Vagina (tissue), 2 donors: ENCODE measurements at regions not wholly inside any gene's neighbourhood (a gene's known extent, or its start where the extent isn't known, plus 50 kb on each side); places are given as distances from the start of the nearest gene placed in this dataset.

Experiments used
- DNase-seq, 2 donors: peaks; one replicate each; pipeline ENCODE4 v3.0.0-alpha.2; 2017; ENCODE audit errors: extremely low spot score in 2 of 2
- H3K27ac ChIP-seq: fragments of 200-600 bp; sonication (generic); one replicate; pipeline ENCODE4 v1.5.1; 2019
- H3K27me3 ChIP-seq: fragments of 200-600 bp; sonication (generic); one replicate; pipeline ENCODE4 v1.5.1; 2019
- H3K36me3 ChIP-seq, 2 donors: fragments of 200-600 bp; sonication (generic); one replicate each; pipeline ENCODE4 v1.5.1; 2017 to 2019
- H3K4me1 ChIP-seq: fragments of 200-600 bp; sonication (generic); one replicate; pipeline ENCODE4 v1.5.1; 2019
- H3K4me3 ChIP-seq, 2 donors: fragments of 200-600 bp; sonication (generic); 1 replicate in 1 of 2; 2 replicates in 1 of 2; pipeline ENCODE4 v1.5.1; 2016 to 2019
- H3K9me3 ChIP-seq: fragments of 200-600 bp; sonication (generic); one replicate; pipeline ENCODE4 v1.5.1; 2019
- POLR2A ChIP-seq, 2 donors: fragments of 450-650 bp; IDR thresholded peaks; one replicate each; pipeline ENCODE4 v1.6.1; 2017; ENCODE audit warnings: antibody characterized with exemption in 2 of 2, mild to moderate bottlenecking in 2 of 2, moderate library complexity in 2 of 2
- POLR2AphosphoS5 ChIP-seq, 2 donors: sonication (generic); formaldehyde crosslinking; IDR thresholded peaks; one replicate each; pipeline ENCODE4 v1.9.0; 2017; ENCODE audit warnings: antibody characterized with exemption in 2 of 2, mild to moderate bottlenecking in 2 of 2, low read depth in 1 of 2; ENCODE audit not compliant: insufficient read depth in 1 of 2
- intact Hi-C: fragments of 100-400 bp; cut with DNase I; formaldehyde crosslinking; loops from one replicate; pipeline ENCODE4 v1.15.1; 2023
- TF ChIP-seq, protein P1 (sequence below), 3 experiments: fragments of 450-650 bp in 2 of 3; fragments of 200-600 bp in 1 of 3; sonication (generic) in 1 of 3; IDR thresholded peaks; one replicate each; pipeline ENCODE4 v1.5.1; 2017 to 2019; ENCODE audit warnings: antibody characterized with exemption in 3 of 3, mild to moderate bottlenecking in 2 of 3, moderate library complexity in 2 of 3

DNA sequence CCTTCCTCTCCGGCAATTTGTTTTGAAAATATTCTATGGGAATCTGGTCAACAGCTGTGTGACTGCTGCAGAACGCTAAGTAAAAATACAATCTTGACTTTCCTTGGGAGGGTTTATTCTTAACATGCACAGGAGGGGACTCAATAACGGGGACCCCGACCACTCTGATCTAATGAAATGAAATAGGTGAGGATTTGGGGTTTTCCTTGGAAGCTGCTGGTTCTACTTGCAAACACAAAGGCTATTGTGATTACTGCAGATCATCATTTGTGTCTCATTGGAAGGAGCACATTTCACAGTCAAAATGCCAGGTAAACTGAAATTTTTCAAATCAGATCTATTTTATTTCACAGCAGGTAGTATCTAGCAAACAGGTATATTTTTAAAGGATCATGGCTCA lies 366.1 kb downstream of the SHANK2 start:
- intact Hi-C loops = no loop called here
- Histone ChIP-seq H3K27me3 (no peaks in the 10 kb centered on the region), H3K27ac (no peak overlapping the region), H3K9me3 (no peaks in the 10 kb centered on the region), H3K36me3 (no peaks in the 10 kb centered on the region), H3K4me1 (peaks cover 6% of the 10 kb centered on the region), H3K4me3 (no peak overlapping the region)
- TF ChIP-seq, protein P1, sequence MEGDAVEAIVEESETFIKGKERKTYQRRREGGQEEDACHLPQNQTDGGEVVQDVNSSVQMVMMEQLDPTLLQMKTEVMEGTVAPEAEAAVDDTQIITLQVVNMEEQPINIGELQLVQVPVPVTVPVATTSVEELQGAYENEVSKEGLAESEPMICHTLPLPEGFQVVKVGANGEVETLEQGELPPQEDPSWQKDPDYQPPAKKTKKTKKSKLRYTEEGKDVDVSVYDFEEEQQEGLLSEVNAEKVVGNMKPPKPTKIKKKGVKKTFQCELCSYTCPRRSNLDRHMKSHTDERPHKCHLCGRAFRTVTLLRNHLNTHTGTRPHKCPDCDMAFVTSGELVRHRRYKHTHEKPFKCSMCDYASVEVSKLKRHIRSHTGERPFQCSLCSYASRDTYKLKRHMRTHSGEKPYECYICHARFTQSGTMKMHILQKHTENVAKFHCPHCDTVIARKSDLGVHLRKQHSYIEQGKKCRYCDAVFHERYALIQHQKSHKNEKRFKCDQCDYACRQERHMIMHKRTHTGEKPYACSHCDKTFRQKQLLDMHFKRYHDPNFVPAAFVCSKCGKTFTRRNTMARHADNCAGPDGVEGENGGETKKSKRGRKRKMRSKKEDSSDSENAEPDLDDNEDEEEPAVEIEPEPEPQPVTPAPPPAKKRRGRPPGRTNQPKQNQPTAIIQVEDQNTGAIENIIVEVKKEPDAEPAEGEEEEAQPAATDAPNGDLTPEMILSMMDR (IDR thresholded peaks at IDR 0.05) = no peak
- TF ChIP-seq POLR2A (IDR thresholded peaks at IDR 0.05) = no peak
- DNase-seq = no peak

DNA sequence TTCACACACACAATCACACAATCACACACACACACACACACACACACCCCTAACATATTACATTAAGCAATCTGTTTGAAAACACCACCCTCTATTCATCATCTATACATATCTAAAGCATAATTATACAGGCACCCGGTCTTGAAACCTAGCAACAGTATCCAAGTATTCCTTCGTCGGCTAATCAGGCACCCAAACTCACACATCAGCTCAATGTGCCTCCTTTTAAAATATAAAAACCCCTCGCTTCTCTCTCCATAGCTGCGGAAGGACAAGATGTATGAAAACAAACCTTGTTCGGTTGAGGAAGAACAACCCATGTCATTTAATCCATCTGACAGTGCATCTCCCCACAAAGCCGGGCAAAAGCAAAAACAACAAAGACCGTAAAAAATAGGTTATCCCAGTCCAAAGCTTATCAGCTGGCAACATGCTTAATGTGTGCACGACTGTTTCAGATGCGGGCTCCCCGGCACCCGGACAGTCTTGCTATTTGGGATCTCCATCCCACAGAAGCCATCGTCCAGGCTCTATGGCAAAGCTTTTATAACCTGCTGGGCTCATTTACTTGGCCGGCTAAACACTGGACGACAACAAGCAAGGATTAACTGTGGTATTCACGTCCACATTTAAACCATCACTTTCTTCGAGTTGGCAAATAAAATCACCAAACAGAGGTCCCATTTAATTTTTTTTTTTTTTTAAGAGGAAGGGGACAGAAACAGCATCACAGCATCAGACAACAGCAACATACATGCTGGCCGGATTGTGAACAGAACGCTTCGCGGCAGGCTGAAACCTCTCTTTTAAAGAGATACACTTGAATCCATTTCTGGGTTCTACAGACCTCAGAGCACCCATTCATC lies 365.5 kb downstream of the SHANK2 start:
- H3K9me3 ChIP-seq = no peaks in the 10 kb centered on the region
- intact Hi-C loops = no loop called here
- no peak for TF ChIP-seq POLR2A (IDR thresholded peaks at IDR 0.05)
- no peak for TF ChIP-seq POLR2AphosphoS5 (IDR thresholded peaks at IDR 0.05; ENCODE audit: insufficient read depth in 1 of 2, low read depth in 1 of 2)
- TF ChIP-seq, protein P1 (IDR thresholded peaks at IDR 0.05) = no peak
- no peak overlapping the region for H3K27ac ChIP-seq
- peaks cover 6% of the 10 kb centered on the region for H3K4me1 ChIP-seq
- no peak for DNase-seq
- no peak overlapping the region for H3K4me3 ChIP-seq
- no peaks in the 10 kb centered on the region for H3K27me3 ChIP-seq
- H3K36me3 ChIP-seq = no peaks in the 10 kb centered on the region

DNA sequence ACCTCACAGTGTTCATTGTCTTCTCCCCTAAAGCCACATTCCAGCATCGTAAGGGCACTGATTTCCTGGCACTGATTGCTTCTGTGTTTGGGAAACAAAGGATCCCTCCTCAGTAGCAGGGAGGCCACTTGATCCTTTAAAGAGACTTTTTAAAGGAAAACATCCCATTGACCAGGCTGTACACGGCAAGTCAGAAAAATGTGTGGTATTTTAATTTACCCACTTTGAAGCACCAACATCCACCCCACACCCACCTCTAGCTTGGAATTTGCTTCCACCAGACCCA lies 364.9 kb downstream of the SHANK2 start:
- intact Hi-C loops = no loop called here
- Histone ChIP-seq H3K9me3 (no peaks in the 10 kb centered on the region), H3K36me3 (no peaks in the 10 kb centered on the region), H3K27ac (no peak overlapping the region), H3K27me3 (no peaks in the 10 kb centered on the region), H3K4me1 (peaks cover 6% of the 10 kb centered on the region), H3K4me3 (no peak overlapping the region)
- no peak for DNase-seq
- TF ChIP-seq POLR2AphosphoS5 (IDR thresholded peaks at IDR 0.05; ENCODE audit: insufficient read depth in 1 of 2, low read depth in 1 of 2) (no peak), POLR2A (IDR thresholded peaks at IDR 0.05) (no peak)
- TF ChIP-seq, protein P1 (IDR thresholded peaks at IDR 0.05) = no peak

DNA sequence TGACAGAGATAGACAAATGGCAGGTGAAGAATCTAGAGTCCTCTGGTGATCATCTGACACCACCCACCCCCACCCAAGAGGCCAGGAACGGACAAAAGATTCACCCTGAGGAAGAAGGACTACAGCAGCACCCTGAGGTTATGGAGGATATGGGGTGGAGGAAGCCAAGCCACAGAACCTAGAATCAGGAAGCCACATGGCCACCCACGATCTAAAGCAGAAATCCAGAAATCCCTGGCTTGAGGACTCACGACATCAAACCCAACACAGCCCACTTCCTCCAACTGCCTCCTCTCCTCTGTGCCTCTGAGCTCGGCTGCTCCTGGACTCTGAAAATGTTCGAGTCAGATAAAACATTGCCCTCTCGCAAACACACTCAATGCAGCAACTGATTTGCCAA lies 364.3 kb downstream of the SHANK2 start:
- no peaks in the 10 kb centered on the region for H3K9me3 ChIP-seq
- no peaks in the 10 kb centered on the region for H3K36me3 ChIP-seq
- no peak overlapping the region for H3K27ac ChIP-seq
- no peak for TF ChIP-seq POLR2A (IDR thresholded peaks at IDR 0.05)
- TF ChIP-seq POLR2AphosphoS5 (IDR thresholded peaks at IDR 0.05; ENCODE audit: insufficient read depth in 1 of 2, low read depth in 1 of 2) = no peak
- TF ChIP-seq, protein P1 (IDR thresholded peaks at IDR 0.05) = no peak
- no peak for DNase-seq
- intact Hi-C loops = no loop called here
- H3K4me1 ChIP-seq = peaks cover 6% of the 10 kb centered on the region
- H3K27me3 ChIP-seq = no peaks in the 10 kb centered on the region
- no peak overlapping the region for H3K4me3 ChIP-seq

DNA sequence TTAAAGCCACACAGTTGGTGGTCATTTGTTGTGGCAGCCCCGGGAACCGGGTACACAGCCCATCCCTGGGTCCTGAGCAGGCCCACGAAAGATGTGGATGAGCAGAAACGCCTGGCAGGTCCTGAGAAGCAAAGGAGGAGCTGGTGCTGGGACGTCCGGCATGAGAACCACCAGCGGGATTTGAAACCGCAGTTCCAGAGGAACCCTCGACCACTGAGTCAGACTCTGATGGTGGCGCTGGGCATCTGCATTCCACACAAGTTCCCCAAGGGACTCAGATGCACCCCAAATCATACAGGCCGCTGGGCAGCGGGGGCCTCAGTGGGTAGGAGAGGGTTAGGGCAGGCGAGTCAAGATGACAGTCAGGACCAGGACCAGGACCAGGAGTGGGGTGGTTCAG lies 363.0 kb downstream of the SHANK2 start:
- no peak for DNase-seq
- H3K27me3 ChIP-seq = no peaks in the 10 kb centered on the region
- no peak overlapping the region for H3K4me3 ChIP-seq
- intact Hi-C loops = no loop called here
- TF ChIP-seq POLR2AphosphoS5 (IDR thresholded peaks at IDR 0.05; ENCODE audit: insufficient read depth in 1 of 2, low read depth in 1 of 2) (no peak), POLR2A (IDR thresholded peaks at IDR 0.05) (no peak)
- TF ChIP-seq, protein P1 (IDR thresholded peaks at IDR 0.05) = no peak
- H3K4me1 ChIP-seq = peaks cover under 1% of the 10 kb centered on the region
- H3K36me3 ChIP-seq = no peaks in the 10 kb centered on the region
- H3K27ac ChIP-seq = no peak overlapping the region
- no peaks in the 10 kb centered on the region for H3K9me3 ChIP-seq
